ENCODE measurements at regions not wholly inside any gene's neighbourhood (a gene's known extent, or its start where the extent isn't known, plus 50 kb on each side); places are given as distances from the start of the nearest gene placed in this dataset.

DNA sequence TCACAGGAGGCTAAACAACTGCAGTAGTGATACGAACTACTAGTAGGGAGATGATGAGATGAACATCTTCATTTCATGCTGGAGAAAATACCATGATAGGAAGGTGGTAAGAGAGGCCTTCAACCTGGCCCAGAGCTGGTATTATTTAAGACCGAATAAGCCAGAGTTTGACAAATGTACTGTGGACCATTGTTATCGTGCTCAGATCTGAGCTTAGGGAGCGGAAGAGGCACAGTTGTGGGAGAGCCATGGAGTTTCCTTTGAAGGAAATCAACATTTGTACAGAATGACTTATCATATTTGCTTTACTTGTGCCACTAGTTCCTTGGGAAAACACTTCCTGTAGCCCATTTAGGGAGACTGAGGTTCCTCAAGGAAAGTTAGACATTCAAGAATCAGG, 260.6 kb upstream of the TNP1 start:
- Histone ChIP-seq H3K36me3 (ENCODE audit: control insufficient read depth, insufficient read depth, low read length) (no peaks in the 10 kb centered on the region), H3K4me3 (ENCODE audit: low read depth, low read length) (no peak overlapping the region), H3K27me3 (ENCODE audit: control insufficient read depth, insufficient read depth, low read length) (no peaks in the 10 kb centered on the region)
- no peak for DNase-seq (ENCODE audit: low read depth)
- CTCF ChIA-PET = interaction anchor here (0.8 to 0.9 kb wide), 3 partner anchors 10 to 424 kb away, joined by 3 to 4 read pairs (median 4); no protein-coding TSS in a partner anchor
- TF ChIP-seq, protein P1, sequence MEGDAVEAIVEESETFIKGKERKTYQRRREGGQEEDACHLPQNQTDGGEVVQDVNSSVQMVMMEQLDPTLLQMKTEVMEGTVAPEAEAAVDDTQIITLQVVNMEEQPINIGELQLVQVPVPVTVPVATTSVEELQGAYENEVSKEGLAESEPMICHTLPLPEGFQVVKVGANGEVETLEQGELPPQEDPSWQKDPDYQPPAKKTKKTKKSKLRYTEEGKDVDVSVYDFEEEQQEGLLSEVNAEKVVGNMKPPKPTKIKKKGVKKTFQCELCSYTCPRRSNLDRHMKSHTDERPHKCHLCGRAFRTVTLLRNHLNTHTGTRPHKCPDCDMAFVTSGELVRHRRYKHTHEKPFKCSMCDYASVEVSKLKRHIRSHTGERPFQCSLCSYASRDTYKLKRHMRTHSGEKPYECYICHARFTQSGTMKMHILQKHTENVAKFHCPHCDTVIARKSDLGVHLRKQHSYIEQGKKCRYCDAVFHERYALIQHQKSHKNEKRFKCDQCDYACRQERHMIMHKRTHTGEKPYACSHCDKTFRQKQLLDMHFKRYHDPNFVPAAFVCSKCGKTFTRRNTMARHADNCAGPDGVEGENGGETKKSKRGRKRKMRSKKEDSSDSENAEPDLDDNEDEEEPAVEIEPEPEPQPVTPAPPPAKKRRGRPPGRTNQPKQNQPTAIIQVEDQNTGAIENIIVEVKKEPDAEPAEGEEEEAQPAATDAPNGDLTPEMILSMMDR (IDR thresholded peaks at IDR 0.05; ENCODE audit: insufficient read depth, low read depth, low read length) = no peak
- POLR2A ChIA-PET = no interaction called here

DNA sequence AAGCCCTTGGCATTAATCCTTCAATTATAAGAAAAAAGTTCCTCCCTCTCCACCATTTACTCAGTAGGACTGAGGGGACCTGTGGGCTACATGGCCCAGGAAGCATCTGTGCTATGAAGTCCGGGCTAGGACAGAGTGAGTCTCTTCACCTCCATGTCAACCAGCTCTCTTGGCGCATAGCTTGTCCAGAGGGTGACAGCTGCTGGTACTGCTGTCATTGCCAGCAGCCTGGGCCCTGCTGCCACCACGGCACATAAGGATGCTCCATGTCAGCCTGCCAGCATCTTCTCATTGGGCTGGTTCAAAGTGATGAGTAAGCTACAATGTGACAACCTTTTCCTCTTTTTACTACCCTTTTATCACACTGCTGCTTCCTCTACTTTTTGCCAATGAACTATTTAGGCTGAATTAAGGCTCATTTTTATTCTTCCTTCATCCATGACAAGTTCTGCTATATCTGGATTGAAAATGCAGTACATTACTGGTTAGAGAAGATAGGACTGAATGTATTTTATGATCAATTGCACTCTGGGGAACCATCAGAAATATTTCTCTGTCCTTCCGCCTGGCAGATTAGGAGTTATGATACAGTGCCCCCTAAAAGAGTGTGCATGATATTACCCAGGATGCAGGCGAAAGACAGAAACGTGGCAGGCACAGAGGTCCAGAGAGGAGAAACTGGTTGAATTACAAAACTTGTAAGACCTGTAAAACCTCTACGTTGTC, 258.9 kb upstream of the TNP1 start:
- ChIA-PET POLR2A (no interaction called here), CTCF (no interaction called here)
- H3K27me3 ChIP-seq (ENCODE audit: control insufficient read depth, insufficient read depth, low read length) = no peaks in the 10 kb centered on the region
- no peak overlapping the region for H3K4me3 ChIP-seq (ENCODE audit: low read depth, low read length)
- no peaks in the 10 kb centered on the region for H3K36me3 ChIP-seq (ENCODE audit: control insufficient read depth, insufficient read depth, low read length)
- DNase-seq (ENCODE audit: low read depth) = no peak
- TF ChIP-seq, protein P1 (IDR thresholded peaks at IDR 0.05; ENCODE audit: insufficient read depth, low read depth, low read length) = no peak

DNA sequence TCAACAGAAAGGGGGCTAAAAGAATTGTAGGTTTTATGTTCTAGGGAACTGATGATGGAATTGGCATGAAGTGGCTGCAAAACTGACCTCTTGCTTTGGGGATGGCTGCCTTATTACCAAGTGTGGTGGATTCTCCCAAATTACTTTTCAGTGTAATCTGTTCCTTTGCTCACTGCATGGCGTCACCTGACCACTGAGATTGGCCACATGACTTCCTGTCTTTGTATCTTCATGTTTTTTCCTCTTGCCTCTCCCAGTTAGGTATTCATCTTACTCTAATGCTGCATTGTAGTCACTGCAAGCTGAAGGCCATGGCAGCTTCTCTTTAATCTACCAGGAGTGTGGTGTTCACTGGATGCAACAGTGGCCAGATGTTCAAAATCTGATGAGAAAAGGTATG, 257.7 kb upstream of the TNP1 start:
- Histone ChIP-seq H3K4me3 (ENCODE audit: low read depth, low read length) (no peak overlapping the region), H3K27me3 (ENCODE audit: control insufficient read depth, insufficient read depth, low read length) (no peaks in the 10 kb centered on the region), H3K36me3 (ENCODE audit: control insufficient read depth, insufficient read depth, low read length) (no peaks in the 10 kb centered on the region)
- ChIA-PET CTCF (no interaction called here), POLR2A (no interaction called here)
- DNase-seq (ENCODE audit: low read depth) = no peak
- TF ChIP-seq, protein P1 (IDR thresholded peaks at IDR 0.05; ENCODE audit: insufficient read depth, low read depth, low read length) = no peak

DNA sequence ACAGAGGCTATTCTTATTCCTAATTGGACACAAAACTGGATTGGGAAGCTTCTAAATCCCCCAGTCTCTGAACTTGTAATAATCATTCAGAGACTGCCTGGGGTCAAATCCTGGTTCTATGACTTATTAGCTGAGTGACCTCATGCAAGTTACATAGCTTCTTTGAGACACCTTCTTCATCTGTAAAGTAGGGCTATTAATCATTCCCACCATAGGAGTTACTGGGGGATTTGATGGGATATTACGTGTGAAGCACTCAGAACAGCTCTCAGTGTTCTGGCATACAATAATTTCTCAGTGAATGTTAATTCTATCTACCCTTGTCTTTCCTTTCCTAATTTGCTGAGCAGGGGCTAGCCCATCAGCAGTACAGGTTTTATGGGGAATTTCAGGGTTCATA, 256.7 kb upstream of the TNP1 start:
- Histone ChIP-seq H3K27me3 (ENCODE audit: control insufficient read depth, insufficient read depth, low read length) (no peaks in the 10 kb centered on the region), H3K4me3 (ENCODE audit: low read depth, low read length) (no peak overlapping the region), H3K36me3 (ENCODE audit: control insufficient read depth, insufficient read depth, low read length) (no peaks in the 10 kb centered on the region)
- no peak for DNase-seq (ENCODE audit: low read depth)
- TF ChIP-seq, protein P1 (IDR thresholded peaks at IDR 0.05; ENCODE audit: insufficient read depth, low read depth, low read length) = no peak
- CTCF ChIA-PET = no interaction called here
- POLR2A ChIA-PET = no interaction called here

DNA sequence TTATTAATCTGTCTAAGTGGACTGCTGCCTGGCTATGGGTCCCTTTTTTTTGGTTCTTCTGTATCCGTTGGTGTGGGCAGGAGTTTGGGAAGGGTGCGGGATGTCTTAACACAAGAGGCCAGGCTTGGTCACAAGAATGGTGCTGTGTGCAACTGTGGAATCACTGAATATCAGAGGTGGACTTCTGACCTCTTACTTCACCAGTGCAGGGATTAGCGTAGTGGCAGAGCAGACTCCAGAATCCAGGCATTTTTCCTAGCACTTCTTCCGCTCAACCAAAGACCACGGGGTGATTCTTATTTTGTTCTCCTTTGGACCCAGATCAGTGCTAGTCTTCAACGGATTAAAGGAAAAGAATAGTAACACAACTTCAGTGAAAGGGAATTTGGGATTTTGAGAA, 254.3 kb upstream of the TNP1 start:
- Histone ChIP-seq H3K4me3 (ENCODE audit: low read depth, low read length) (no peak overlapping the region), H3K36me3 (ENCODE audit: control insufficient read depth, insufficient read depth, low read length) (no peaks in the 10 kb centered on the region), H3K27me3 (ENCODE audit: control insufficient read depth, insufficient read depth, low read length) (no peaks in the 10 kb centered on the region)
- ChIA-PET POLR2A (no interaction called here), CTCF (interaction anchor here (1.1 kb wide), 1 partner anchor 16 kb away, joined by 4 read pairs; no protein-coding TSS in a partner anchor)
- TF ChIP-seq, protein P1 (IDR thresholded peaks at IDR 0.05; ENCODE audit: insufficient read depth, low read depth, low read length) = no peak
- DNase-seq (ENCODE audit: low read depth) = no peak

Measured in BJ (cell line).